PC-3 (cell line): ENCODE measurements at regions not wholly inside any gene's neighbourhood (a gene's known extent, or its start where the extent isn't known, plus 50 kb on each side); places are given as distances from the start of the nearest gene placed in this dataset.

Source experiments
- ATAC-seq: fragments of 200-7000 bp; cut with Tn5 transposase; 2 replicates; pipeline ENCODE4 v1.9.1; 2020; ENCODE audit warnings: mild to moderate bottlenecking, moderate library complexity
- BruUV-seq: library from RNA; stranded (reverse); fragments of 400-500 nt; replicated peaks from 2 replicates; lab custom pipeline; 2021; lab: Mats Ljungman, UMichigan
- CTCF ChIA-PET: fragments of 300-600 bp; sonication (Branson Sonifier 250); formaldehyde crosslinking; loops from one replicate; lab custom pipeline; 2022; ENCODE audit warnings: antibody characterized with exemption; lab: Charles Lee
- POLR2A ChIA-PET: fragments of 300-600 bp; sonication (Branson Sonifier 250); formaldehyde crosslinking; loops from one replicate; lab custom pipeline; 2022; ENCODE audit warnings: antibody characterized with exemption; ENCODE audit not compliant: unreplicated experiment; lab: Charles Lee
- DNase-seq: peaks from one replicate; pipeline ENCODE4 v3.0.0-alpha.2; 2015
- H2AFZ ChIP-seq: fragments of 300-600 bp; sonication (generic); 2 replicates; pipeline ENCODE4 v1.6.0; 2016; ENCODE audit warnings: antibody characterized with exemption, low read length
- H3F3A ChIP-seq: fragments of 300-600 bp; sonication (generic); one replicate; pipeline ENCODE4 v1.6.0; 2017; ENCODE audit warnings: antibody characterized with exemption, low read length, control low read depth, mild to moderate bottlenecking; ENCODE audit not compliant: unreplicated experiment
- H3K27ac ChIP-seq: fragments of 300-600 bp; sonication (generic); 2 replicates; pipeline ENCODE4 v1.5.1; 2016; ENCODE audit warnings: mild to moderate bottlenecking, low read length
- H3K27me3 ChIP-seq: fragments of 300-600 bp; sonication (generic); 2 replicates; pipeline ENCODE4 v1.6.1; 2016; ENCODE audit warnings: low read length, mixed read lengths
- H3K36me3 ChIP-seq: fragments of 300-600 bp; sonication (generic); 2 replicates; pipeline ENCODE4 v1.6.1; 2016; ENCODE audit warnings: low read depth, mixed run types, low read length, mixed read lengths
- H3K4me1 ChIP-seq: fragments of 300-600 bp; sonication (generic); 2 replicates; pipeline ENCODE4 v1.5.1; 2016; ENCODE audit warnings: low read length; ENCODE audit not compliant: insufficient read depth
- H3K4me2 ChIP-seq: fragments of 300-600 bp; sonication (generic); 2 replicates; pipeline ENCODE4 v1.6.0; 2016; ENCODE audit warnings: low read length
- H3K4me3 ChIP-seq: fragments of 300-600 bp; sonication (generic); 2 replicates; pipeline ENCODE4 v1.5.1; 2016; ENCODE audit warnings: mild to moderate bottlenecking, low read length, mixed read lengths
- H3K79me2 ChIP-seq: fragments of 300-600 bp; sonication (generic); 2 replicates; pipeline ENCODE4 v1.6.1; 2017; ENCODE audit warnings: low read length, mixed read lengths
- H3K9ac ChIP-seq: fragments of 300-600 bp; sonication (generic); 2 replicates; pipeline ENCODE4 v1.6.0; 2016; ENCODE audit warnings: mild to moderate bottlenecking, low read length
- H3K9me2 ChIP-seq: fragments of 300-600 bp; sonication (generic); replicated peaks from 2 replicates; pipeline ENCODE4 v1.6.1; 2016; ENCODE audit warnings: mixed run types, low read length, mixed read lengths
- H3K9me3 ChIP-seq: fragments of 300-600 bp; sonication (generic); 2 replicates; pipeline ENCODE4 v1.6.1; 2016; ENCODE audit warnings: low read length, mixed read lengths
- H4K20me1 ChIP-seq: fragments of 300-600 bp; sonication (generic); 2 replicates; pipeline ENCODE4 v1.6.1; 2016; ENCODE audit warnings: low read length, mixed read lengths
- EZH2 ChIP-seq: fragments of 300-600 bp; sonication (generic); IDR thresholded peaks from one replicate; pipeline ENCODE4 v1.6.1; 2017; ENCODE audit warnings: antibody characterized with exemption, mild to moderate bottlenecking, low read length; ENCODE audit not compliant: unreplicated experiment
- EZH2phosphoT487 ChIP-seq: fragments of 300-600 bp; sonication (generic); IDR thresholded peaks from 2 replicates; pipeline ENCODE4 v1.6.1; 2018; ENCODE audit warnings: mild to moderate bottlenecking, antibody characterized with exemption, low read length, borderline replicate concordance
- intact Hi-C: fragments of 100-400 bp; cut with micrococcal nuclease; formaldehyde crosslinking; loops from 2 replicates; pipeline ENCODE4 v1.9.0; 2023
- TF ChIP-seq, protein P1 (sequence below): fragments of 300-600 bp; sonication (generic); conservative IDR thresholded peaks from 2 replicates; pipeline ENCODE4 v1.5.1; 2017; ENCODE audit warnings: antibody characterized with exemption, low read depth, mild to moderate bottlenecking, low read length

DNA sequence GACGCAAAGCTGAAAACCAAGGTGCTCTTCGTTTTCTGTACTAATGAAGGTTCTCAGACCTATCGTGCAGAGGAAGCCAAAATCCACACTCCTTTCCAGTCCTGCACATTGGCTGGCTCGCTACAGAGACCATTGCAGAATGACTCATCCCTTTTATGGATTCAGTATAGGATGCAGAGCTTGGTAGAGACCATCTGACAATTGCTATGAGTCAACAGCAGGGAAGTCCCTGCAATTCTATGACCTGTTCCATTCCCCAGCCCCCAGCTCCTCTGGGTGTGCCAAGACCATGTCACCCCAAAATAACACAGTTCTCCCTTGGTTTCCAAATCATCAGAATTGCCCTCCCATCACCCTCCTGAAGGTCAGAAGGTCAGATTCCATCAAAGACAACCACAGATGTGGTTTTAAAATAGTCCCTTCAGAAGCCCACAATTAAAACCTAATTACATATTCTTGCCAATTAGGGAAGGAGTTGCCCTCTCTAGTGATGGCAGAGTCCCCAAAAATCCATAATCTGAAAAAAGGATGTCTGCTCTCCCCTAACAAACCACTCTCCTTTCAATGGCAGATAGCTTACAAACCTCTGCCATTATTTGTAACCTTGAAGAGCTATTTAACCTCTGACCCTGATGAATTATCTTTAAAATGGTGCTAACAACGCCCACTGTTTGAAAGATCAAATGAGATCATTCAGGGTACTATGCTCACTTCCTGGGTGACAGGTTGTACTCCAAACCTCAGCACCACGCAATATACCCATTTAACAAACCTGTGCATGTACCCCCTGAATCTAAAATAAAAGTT, 108.2 kb upstream of the RBBP6 start:
- Histone ChIP-seq H3K9me3 (no peaks in the 10 kb centered on the region), H3K9me2 (no peaks in the 10 kb centered on the region), H3K4me2 (no peak overlapping the region), H4K20me1 (no peaks in the 10 kb centered on the region), H3K9ac (no peak overlapping the region), H3K79me2 (no peaks in the 10 kb centered on the region), H3K4me1 (no peaks in the 10 kb centered on the region), H3K27me3 (peaks cover 32% of the 10 kb centered on the region), H3K27ac (no peak overlapping the region), H3K36me3 (no peaks in the 10 kb centered on the region), H2AFZ (no peak overlapping the region), H3F3A (no peaks in the 10 kb centered on the region), H3K4me3 (no peak overlapping the region)
- TF ChIP-seq, protein P1, sequence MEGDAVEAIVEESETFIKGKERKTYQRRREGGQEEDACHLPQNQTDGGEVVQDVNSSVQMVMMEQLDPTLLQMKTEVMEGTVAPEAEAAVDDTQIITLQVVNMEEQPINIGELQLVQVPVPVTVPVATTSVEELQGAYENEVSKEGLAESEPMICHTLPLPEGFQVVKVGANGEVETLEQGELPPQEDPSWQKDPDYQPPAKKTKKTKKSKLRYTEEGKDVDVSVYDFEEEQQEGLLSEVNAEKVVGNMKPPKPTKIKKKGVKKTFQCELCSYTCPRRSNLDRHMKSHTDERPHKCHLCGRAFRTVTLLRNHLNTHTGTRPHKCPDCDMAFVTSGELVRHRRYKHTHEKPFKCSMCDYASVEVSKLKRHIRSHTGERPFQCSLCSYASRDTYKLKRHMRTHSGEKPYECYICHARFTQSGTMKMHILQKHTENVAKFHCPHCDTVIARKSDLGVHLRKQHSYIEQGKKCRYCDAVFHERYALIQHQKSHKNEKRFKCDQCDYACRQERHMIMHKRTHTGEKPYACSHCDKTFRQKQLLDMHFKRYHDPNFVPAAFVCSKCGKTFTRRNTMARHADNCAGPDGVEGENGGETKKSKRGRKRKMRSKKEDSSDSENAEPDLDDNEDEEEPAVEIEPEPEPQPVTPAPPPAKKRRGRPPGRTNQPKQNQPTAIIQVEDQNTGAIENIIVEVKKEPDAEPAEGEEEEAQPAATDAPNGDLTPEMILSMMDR: no peak
- TF ChIP-seq EZH2phosphoT487: no peak
- TF ChIP-seq EZH2: no peak
- CTCF ChIA-PET: no interaction called here
- DNase-seq (peak; percentile 29), ATAC-seq (peak; percentile 46; the same call in 1 of the 2 replicates)
- POLR2A ChIA-PET: no interaction called here
- intact Hi-C loops: no loop called here
- BruUV-seq: no TSS peak

DNA sequence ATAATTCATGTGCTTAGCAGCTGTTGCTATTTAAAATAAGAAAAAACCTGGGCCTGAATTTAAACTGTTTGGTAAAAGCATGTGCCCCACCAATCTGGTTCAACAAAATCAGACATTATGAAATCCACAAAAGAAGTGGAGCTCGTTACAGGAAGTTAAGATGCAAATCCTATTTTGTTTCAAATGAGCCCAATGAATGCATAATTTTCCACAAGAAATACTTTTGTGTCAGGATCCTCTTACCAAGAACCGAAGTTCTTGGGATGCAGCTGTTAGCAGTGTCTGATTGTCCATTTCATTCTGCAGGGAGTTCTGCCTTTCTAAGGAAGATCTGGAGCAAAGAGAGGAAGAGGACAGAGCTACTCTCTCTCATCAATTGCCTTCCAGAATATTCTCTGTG, 105.7 kb upstream of the RBBP6 start:
- DNase-seq (no peak), ATAC-seq (no peak)
- no peak overlapping the region for H2AFZ ChIP-seq
- TF ChIP-seq, protein P1: no peak
- TF ChIP-seq EZH2phosphoT487 (no peak), EZH2 (no peak)
- no peaks in the 10 kb centered on the region for H3K4me1 ChIP-seq
- no peaks in the 10 kb centered on the region for H3K36me3 ChIP-seq
- peaks cover 32% of the 10 kb centered on the region for H3K27me3 ChIP-seq
- ChIA-PET CTCF (no interaction called here), POLR2A (no interaction called here)
- no peak overlapping the region for H3K9ac ChIP-seq
- BruUV-seq: no TSS peak
- H3K4me2 ChIP-seq: no peak overlapping the region
- no peaks in the 10 kb centered on the region for H3K9me3 ChIP-seq
- no peak overlapping the region for H3K27ac ChIP-seq
- H3F3A ChIP-seq: no peaks in the 10 kb centered on the region
- no peaks in the 10 kb centered on the region for H4K20me1 ChIP-seq
- intact Hi-C loops: no loop called here
- H3K9me2 ChIP-seq: no peaks in the 10 kb centered on the region
- H3K4me3 ChIP-seq: no peak overlapping the region
- H3K79me2 ChIP-seq: no peaks in the 10 kb centered on the region

GRCh38 chr16:24440306-24440705, 99.1 kb upstream of the RBBP6 start:
- no peak for ATAC-seq
- intact Hi-C loops: no loop called here
- no peak for DNase-seq
- H3F3A ChIP-seq: no peaks in the 10 kb centered on the region
- no peak overlapping the region for H3K4me3 ChIP-seq
- H4K20me1 ChIP-seq: no peaks in the 10 kb centered on the region
- H3K79me2 ChIP-seq: no peaks in the 10 kb centered on the region
- no peak overlapping the region for H3K9ac ChIP-seq
- no peak overlapping the region for H3K4me2 ChIP-seq
- CTCF ChIA-PET: no interaction called here
- H3K9me2 ChIP-seq: no peaks in the 10 kb centered on the region
- TF ChIP-seq EZH2phosphoT487 (no peak), EZH2 (no peak)
- TF ChIP-seq, protein P1: no peak
- H2AFZ ChIP-seq: no peak overlapping the region
- POLR2A ChIA-PET: no interaction called here
- H3K27me3 ChIP-seq: peaks cover 28% of the 10 kb centered on the region
- H3K36me3 ChIP-seq: no peaks in the 10 kb centered on the region
- H3K4me1 ChIP-seq: no peaks in the 10 kb centered on the region
- no peak overlapping the region for H3K27ac ChIP-seq
- H3K9me3 ChIP-seq: no peaks in the 10 kb centered on the region
- no TSS peak for BruUV-seq
